ENCODE measurements at regions not wholly inside any gene's neighbourhood (a gene's known extent, or its start where the extent isn't known, plus 50 kb on each side); places are given as distances from the start of the nearest gene placed in this dataset.

- DNase-seq: no peak
- peaks cover 0 to 18% (median 0%) of the 10 kb centered on the region in 3 donors for H3K4me1 ChIP-seq
- no peak overlapping the region for H3K4me3 ChIP-seq
- intact Hi-C loops (cut with DNase I): no loop called here
- TF ChIP-seq CTCF (IDR thresholded peaks at IDR 0.05): no peak
- TF ChIP-seq POLR2A (IDR thresholded peaks at IDR 0.05): no peak
- no peaks in the 10 kb centered on the region for H3K9me3 ChIP-seq
- H3K27ac ChIP-seq: no peak overlapping the region
- 61 to 82% methylated on average over 2 of the region's 2 CpGs for WGBS, 2 donors
- H3K36me3 ChIP-seq: no peaks in the 10 kb centered on the region
- H3K27me3 ChIP-seq: no peaks in the 10 kb centered on the region
These were observed 101.2 kb upstream of the ZBTB20 start for GRCh38 chr3:115248274-115248673.

- Histone ChIP-seq H3K9me3 (no peaks in the 10 kb centered on the region), H3K27me3 (no peaks in the 10 kb centered on the region), H3K4me3 (no peak overlapping the region), H3K27ac (no peak overlapping the region), H3K4me1 (peaks cover 0 to 2% (median 0%) of the 10 kb centered on the region in 3 donors), H3K36me3 (no peaks in the 10 kb centered on the region)
- DNase-seq: no peak
- intact Hi-C loops (cut with DNase I): no loop called here
- TF ChIP-seq CTCF (IDR thresholded peaks at IDR 0.05) (no peak), POLR2A (IDR thresholded peaks at IDR 0.05) (no peak)
These were observed 104.4 kb upstream of the ZBTB20 start for GRCh38 chr3:115251509-115251908.

- Histone ChIP-seq H3K9me3 (no peaks in the 10 kb centered on the region), H3K4me1 (no peaks in the 10 kb centered on the region), H3K27me3 (no peaks in the 10 kb centered on the region), H3K36me3 (no peaks in the 10 kb centered on the region), H3K4me3 (no peak overlapping the region), H3K27ac (no peak overlapping the region)
- intact Hi-C loops (cut with DNase I): no loop called here
- no peak for DNase-seq
- TF ChIP-seq CTCF (IDR thresholded peaks at IDR 0.05): no peak
- no peak for TF ChIP-seq POLR2A (IDR thresholded peaks at IDR 0.05)
These were observed 105.6 kb upstream of the ZBTB20 start for GRCh38 chr3:115252679-115253078.

- no peaks in the 10 kb centered on the region for H3K27me3 ChIP-seq
- DNase-seq: no peak
- intact Hi-C loops (cut with DNase I): no loop called here
- H3K36me3 ChIP-seq: no peaks in the 10 kb centered on the region
- WGBS, 2 donors: 77 to 88% methylated on average over 4 to 5 of the region's 23 CpGs
- H3K27ac ChIP-seq: no peak overlapping the region
- H3K4me3 ChIP-seq: no peak overlapping the region
- H3K9me3 ChIP-seq: no peaks in the 10 kb centered on the region
- no peaks in the 10 kb centered on the region for H3K4me1 ChIP-seq
- TF ChIP-seq CTCF (IDR thresholded peaks at IDR 0.05): no peak
- no peak for TF ChIP-seq POLR2A (IDR thresholded peaks at IDR 0.05)
These were observed 107.6 kb upstream of the ZBTB20 start for GRCh38 chr3:115254492-115255196.

GRCh38 chr3:115255197-115255585, 108.1 kb upstream of the ZBTB20 start:
- H3K36me3 ChIP-seq: no peaks in the 10 kb centered on the region
- H3K4me1 ChIP-seq: no peaks in the 10 kb centered on the region
- H3K4me3 ChIP-seq: no peak overlapping the region
- no peak overlapping the region for H3K27ac ChIP-seq
- no peaks in the 10 kb centered on the region for H3K27me3 ChIP-seq
- TF ChIP-seq CTCF (IDR thresholded peaks at IDR 0.05) (no peak), POLR2A (IDR thresholded peaks at IDR 0.05) (no peak)
- no peak for DNase-seq
- intact Hi-C loops (cut with DNase I): no loop called here
- no peaks in the 10 kb centered on the region for H3K9me3 ChIP-seq
- WGBS, 2 donors: 96% methylated on average over 5 of the region's 10 CpGs; no CpG with 5 or more reads in 1 of the 2 donors

Measured in esophagus squamous epithelium (tissue), 5 donors.